NT2/D1 (cell line): ENCODE measurements at regions not wholly inside any gene's neighbourhood (a gene's known extent, or its start where the extent isn't known, plus 50 kb on each side); places are given as distances from the start of the nearest gene placed in this dataset.

ENCODE experiments used
- DNase-seq: peaks from one replicate; pipeline ENCODE4 v3.0.0-alpha.2; 2011; ENCODE audit warnings: low read depth, low spot score
- H3K27me3 ChIP-seq: 2 replicates; pipeline ENCODE4 v1.6.0; 2011; ENCODE audit warnings: mild to moderate bottlenecking; ENCODE audit not compliant: insufficient read length, insufficient read depth
- H3K36me3 ChIP-seq: 2 replicates; pipeline ENCODE4 v1.6.1; 2011; ENCODE audit warnings: mild to moderate bottlenecking, low read length, mixed read lengths; ENCODE audit not compliant: insufficient read depth, insufficient read length
- H3K4me1 ChIP-seq: 2 replicates; pipeline ENCODE4 v1.5.1; 2011; ENCODE audit not compliant: insufficient read depth, insufficient read length
- H3K4me3 ChIP-seq: 2 replicates; pipeline ENCODE4 v1.5.1; 2011; ENCODE audit warnings: low read depth; ENCODE audit not compliant: insufficient read length
- H3K9ac ChIP-seq: 2 replicates; pipeline ENCODE4 v1.6.0; 2011; ENCODE audit warnings: low read depth; ENCODE audit not compliant: insufficient read length
- H3K9me3 ChIP-seq: 2 replicates; pipeline ENCODE4 v1.5.1; 2011; ENCODE audit warnings: mild to moderate bottlenecking, low read length; ENCODE audit not compliant: insufficient read depth
- SUZ12 ChIP-seq: IDR thresholded peaks from 2 replicates; pipeline ENCODE4 v1.6.1; 2011; ENCODE audit not compliant: insufficient read length, insufficient read depth; ENCODE audit errors: extremely low read depth
- YY1 ChIP-seq: IDR thresholded peaks from 2 replicates; pipeline ENCODE4 v1.6.1; 2011; ENCODE audit not compliant: insufficient read length, insufficient read depth
- ZNF274 ChIP-seq: IDR thresholded peaks from 2 replicates; pipeline ENCODE4 v1.6.1; 2011; ENCODE audit warnings: mild to moderate bottlenecking, low read depth, low read length

DNA sequence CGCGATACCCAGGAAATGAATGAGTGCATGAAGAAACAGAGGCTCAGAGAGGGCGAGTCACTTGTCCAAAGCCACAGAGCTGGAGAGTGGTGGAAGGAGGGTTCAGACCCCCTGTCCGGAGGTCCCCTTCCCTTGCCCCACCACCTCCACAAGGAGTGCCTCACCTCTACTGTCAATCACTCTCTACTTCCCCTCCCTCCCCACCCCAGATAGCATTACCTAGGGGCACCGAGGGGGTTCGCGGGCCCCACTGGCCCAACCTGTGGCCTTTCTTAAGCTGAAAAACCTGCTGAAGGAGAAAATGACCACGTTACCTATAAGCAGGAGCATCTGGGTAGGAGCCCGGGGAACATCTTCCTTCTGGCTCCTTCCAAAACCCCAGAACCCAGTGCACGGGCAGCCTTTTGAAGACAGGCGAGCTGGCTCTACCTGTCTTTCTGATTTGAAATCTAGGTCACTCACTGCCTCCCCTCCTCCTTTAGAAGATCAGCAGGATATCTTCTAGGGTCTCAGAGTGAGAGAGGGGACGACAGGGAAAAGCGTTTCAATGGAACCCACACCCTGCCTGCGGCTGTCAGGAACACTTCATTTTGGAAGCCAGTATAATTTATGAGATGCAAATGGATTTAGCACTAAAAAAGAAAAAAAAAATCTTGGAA, 89.9 kb upstream of the MEF2A start:
- peaks cover 6% of the 10 kb centered on the region for H3K4me1 ChIP-seq
- no peaks in the 10 kb centered on the region for H3K27me3 ChIP-seq
- H3K36me3 ChIP-seq: no peaks in the 10 kb centered on the region
- no peak overlapping the region for H3K9ac ChIP-seq
- no peak overlapping the region for H3K4me3 ChIP-seq
- no peak for DNase-seq
- H3K9me3 ChIP-seq: no peaks in the 10 kb centered on the region
- no peak for TF ChIP-seq ZNF274
- TF ChIP-seq SUZ12: no peak
- TF ChIP-seq YY1: no peak

DNA sequence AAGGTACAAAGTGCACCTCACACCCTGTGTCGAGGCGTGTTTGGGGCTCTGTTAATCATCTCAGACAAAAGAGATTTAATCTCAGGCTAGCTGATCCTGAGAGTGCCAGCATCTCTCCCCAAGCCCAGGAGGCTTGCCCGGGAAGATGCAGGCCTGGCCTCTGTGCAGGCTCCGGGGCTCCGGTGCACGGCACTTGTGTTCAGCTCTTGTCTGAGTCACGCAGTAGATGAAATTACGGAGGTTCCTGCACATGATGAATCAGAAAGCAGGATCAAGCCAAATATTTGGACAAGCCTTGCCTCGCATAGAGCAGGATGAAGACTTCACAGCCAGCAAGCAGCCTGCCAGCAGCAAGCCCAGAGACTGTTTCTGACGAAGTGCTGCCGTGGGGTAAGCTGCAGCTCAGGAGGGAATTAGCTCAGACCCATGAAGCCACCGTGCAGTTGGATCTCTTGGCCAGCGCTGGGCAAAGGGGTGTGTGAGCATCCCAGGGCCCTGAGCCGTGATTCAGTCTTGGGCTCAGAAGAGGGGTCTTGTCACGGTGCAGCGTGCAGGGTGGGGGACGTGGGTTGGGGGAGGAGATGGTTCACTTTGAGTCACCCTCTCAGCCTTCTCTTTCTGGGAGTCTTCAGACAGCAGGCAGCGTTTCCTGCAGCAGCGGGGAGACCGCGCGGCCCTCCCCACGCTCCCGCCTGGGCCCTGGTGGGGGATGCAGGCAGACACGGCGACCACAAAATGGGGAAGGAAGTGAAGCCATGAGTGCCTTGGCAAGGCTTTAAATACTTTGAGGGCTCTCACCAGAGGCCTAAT, 89.2 kb upstream of the MEF2A start:
- TF ChIP-seq SUZ12 (no peak), ZNF274 (no peak), YY1 (no peak)
- Histone ChIP-seq H3K9ac (peak overlapping the region; percentile 24), H3K36me3 (no peaks in the 10 kb centered on the region), H3K9me3 (no peaks in the 10 kb centered on the region), H3K4me3 (no peak overlapping the region), H3K27me3 (no peaks in the 10 kb centered on the region), H3K4me1 (peaks cover 6% of the 10 kb centered on the region)
- DNase-seq: no peak

DNA sequence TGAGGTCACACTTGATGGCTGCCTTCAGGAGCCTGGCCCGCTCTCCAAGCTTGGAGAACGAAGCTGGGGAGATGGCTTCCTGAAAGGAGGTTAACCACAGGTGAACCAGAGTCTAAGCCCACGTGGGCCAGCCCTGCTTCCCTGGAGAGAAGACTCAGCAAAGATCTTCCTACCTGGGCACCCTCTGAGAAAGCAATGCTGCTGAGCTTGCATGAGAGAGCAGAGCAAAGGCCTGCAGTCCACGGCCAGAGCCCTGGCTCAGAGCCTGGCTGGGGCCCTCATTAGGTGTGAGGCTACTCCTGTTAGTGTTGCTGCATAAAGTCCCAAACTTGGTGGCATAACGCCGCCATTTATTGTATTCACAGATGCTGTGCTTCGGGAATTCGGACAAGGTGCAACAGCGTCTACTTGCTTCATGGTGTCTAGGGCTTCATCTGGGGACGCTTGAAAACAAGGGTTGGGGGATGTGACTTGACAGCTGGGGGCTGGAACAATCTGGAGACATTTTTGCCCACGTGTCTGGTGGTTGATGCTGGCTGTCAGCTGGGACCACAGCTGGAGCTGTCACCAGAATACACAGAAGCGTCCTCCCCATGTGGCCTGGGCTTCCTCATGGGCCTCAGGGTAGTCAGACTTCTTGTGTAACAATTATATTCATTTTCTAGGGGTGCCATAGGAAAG, 87.9 kb upstream of the MEF2A start:
- Histone ChIP-seq H3K27me3 (no peaks in the 10 kb centered on the region), H3K9me3 (no peaks in the 10 kb centered on the region), H3K4me3 (no peak overlapping the region), H3K36me3 (no peaks in the 10 kb centered on the region), H3K4me1 (peaks cover 6% of the 10 kb centered on the region), H3K9ac (no peak overlapping the region)
- DNase-seq: no peak
- TF ChIP-seq YY1: no peak
- TF ChIP-seq SUZ12: no peak
- TF ChIP-seq ZNF274: no peak

DNA sequence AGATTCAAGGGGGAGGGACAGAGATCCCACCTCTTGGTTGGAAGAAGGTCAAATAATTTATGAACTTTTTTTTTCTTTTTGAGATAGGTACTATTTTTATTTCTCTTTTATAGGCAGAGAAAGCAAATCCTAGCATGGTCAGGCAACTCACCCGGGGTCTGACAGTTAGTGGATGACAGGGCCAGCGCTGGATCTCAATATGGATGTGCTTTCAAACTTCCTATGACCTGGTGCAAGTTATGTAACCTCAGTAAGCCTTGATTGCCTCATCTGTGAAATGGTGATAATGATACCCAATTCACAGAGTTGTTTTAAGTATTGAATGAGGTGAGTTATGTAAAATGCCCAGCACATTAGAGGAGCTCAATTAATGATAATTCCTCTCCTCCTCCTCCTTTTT, 86.8 kb upstream of the MEF2A start:
- Histone ChIP-seq H3K9ac (no peak overlapping the region), H3K4me3 (no peak overlapping the region), H3K27me3 (no peaks in the 10 kb centered on the region), H3K36me3 (no peaks in the 10 kb centered on the region), H3K9me3 (no peaks in the 10 kb centered on the region), H3K4me1 (peaks cover 6% of the 10 kb centered on the region)
- TF ChIP-seq SUZ12 (no peak), ZNF274 (no peak), YY1 (no peak)
- DNase-seq: no peak

DNA sequence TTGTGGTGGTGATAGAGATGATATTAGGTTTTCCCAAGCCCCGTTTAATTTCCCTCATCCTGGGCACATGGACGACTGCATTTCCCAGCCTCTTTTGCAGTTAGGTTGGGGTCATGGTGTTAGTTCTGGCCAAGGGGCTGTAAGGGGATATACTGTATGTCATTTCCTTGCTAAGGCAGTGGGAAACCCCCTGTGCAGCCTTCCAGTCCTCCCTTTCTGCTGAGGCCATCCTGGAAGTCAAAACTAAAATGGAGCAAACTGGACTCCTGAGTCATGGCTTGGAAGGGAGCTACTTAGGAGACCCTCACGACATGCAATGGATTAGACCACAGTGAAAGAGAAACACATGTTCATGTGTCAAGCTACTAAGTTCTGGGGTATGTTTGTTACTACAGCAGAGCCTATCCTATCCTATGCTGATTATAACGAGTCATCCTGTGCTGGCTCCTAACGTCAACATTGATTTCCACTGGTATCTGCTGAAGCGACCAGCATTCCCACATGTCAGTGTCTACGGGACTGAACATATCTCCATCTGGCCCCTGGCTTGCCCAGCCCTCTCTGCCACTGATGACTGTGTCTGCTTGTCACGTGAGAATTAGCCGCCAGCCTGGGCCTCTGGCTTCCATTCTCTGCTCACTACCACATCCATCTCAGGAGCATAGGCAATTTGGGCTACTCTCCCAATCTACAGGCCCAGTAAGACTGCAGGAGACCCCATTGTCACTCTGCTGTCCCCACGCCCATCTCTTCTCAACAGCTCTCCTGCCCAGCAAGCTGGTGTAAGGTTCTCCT, 85.6 kb upstream of the MEF2A start:
- Histone ChIP-seq H3K4me3 (no peak overlapping the region), H3K36me3 (no peaks in the 10 kb centered on the region), H3K27me3 (no peaks in the 10 kb centered on the region), H3K9ac (no peak overlapping the region), H3K9me3 (no peaks in the 10 kb centered on the region), H3K4me1 (peaks cover 7% of the 10 kb centered on the region)
- DNase-seq: no peak
- TF ChIP-seq SUZ12 (no peak), YY1 (no peak), ZNF274 (no peak)

DNA sequence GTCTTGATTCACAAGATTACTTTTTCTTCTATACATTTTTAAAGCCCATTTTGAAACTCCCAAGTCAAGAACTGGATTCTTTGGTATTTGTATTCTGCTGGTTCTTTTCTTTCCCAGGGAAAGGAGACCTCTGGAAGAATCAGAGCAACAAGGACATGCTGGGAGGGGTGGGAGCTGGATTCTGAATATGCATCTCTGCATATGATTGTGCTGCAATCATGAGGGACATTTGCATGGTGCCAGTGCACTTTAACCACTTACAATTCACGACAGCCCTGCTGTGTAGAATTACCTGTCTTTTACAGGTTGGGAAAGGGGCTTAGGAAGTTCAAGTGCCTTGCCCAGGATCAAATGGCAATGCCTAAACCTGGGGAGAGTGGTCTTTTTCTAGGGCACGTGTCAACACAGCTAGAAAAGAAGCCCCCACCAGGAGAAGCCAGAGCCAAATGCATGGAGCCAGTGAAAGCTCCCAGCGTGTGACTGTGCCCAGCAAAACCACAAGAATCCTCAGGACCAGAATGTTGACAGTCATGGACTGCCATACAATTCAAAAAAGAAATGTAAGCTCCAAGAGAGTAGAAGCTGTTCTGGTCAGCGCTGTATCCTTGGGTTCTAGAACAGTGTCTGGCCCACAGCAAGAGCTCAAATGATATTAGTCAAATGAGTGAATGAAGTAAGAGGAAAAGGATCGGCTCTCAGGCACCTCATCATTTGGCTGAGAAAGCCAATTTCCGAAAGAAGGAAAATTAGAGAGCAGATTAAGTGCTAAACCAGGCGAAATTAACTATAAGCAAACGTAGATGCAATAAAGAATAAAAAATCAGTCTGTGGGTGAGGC, 84.5 kb upstream of the MEF2A start:
- TF ChIP-seq ZNF274 (no peak), YY1 (no peak), SUZ12 (no peak)
- no peak overlapping the region for H3K4me3 ChIP-seq
- no peak for DNase-seq
- no peaks in the 10 kb centered on the region for H3K36me3 ChIP-seq
- no peaks in the 10 kb centered on the region for H3K9me3 ChIP-seq
- peaks cover 16% of the 10 kb centered on the region for H3K4me1 ChIP-seq
- no peak overlapping the region for H3K9ac ChIP-seq
- no peaks in the 10 kb centered on the region for H3K27me3 ChIP-seq

DNA sequence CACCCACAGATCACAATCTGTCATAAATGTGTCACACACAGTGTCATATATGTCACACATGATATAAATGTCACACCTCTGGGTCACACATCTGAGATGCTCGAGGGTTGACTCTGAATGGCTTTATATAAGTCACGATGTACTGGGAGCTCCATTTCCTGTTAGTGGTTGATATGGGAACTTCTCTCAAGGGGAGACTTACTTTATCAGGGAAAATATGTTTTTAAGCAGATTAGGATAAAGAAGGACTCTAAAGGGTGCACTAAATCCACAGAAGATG, 83.9 kb upstream of the MEF2A start:
- Histone ChIP-seq H3K4me1 (peaks cover 11% of the 10 kb centered on the region), H3K4me3 (no peak overlapping the region), H3K36me3 (no peaks in the 10 kb centered on the region), H3K9ac (no peak overlapping the region), H3K27me3 (no peaks in the 10 kb centered on the region), H3K9me3 (no peaks in the 10 kb centered on the region)
- no peak for DNase-seq
- no peak for TF ChIP-seq YY1
- no peak for TF ChIP-seq SUZ12
- TF ChIP-seq ZNF274: no peak
